22Rv1 (cell line): ENCODE measurements at regions not wholly inside any gene's neighbourhood (a gene's known extent, or its start where the extent isn't known, plus 50 kb on each side); places are given as distances from the start of the nearest gene placed in this dataset.

Experiments used
- CTCF ChIP-seq: fragments of 450-650 bp; IDR thresholded peaks from 2 replicates; pipeline ENCODE4 v1.5.1; 2017; ENCODE audit warnings: mild to moderate bottlenecking
- ZFX ChIP-seq: fragments of 450-650 bp; IDR thresholded peaks from 2 replicates; pipeline ENCODE4 v1.6.1; 2017; ENCODE audit warnings: antibody characterized with exemption, borderline replicate concordance

GRCh38 chr2:47658646-47659320, 88.0 kb upstream of the KCNK12 start:
- no peak for TF ChIP-seq CTCF
- no peak for TF ChIP-seq ZFX
